Natural killer cell (primary cell): ENCODE measurements at regions not wholly inside any gene's neighbourhood (a gene's known extent, or its start where the extent isn't known, plus 50 kb on each side); places are given as distances from the start of the nearest gene placed in this dataset.

ENCODE experiments used
- ATAC-seq, 3 donors: fragments of 150-1000 bp in 2 of 3; fragments of 200-7000 bp in 1 of 3; cut with Tn5 transposase; 1 replicate in 1 of 3; 2 replicates in 2 of 3; pipeline ENCODE4 v1.10.0; 2021; ENCODE audit warnings: mild to moderate bottlenecking in 2 of 3, moderate library complexity in 2 of 3
- DNase-seq, 2 donors: peaks; one replicate each; pipeline versions ENCODE4 v3.0.0 to v3.0.0-alpha.2; 2013 to 2021; ENCODE audit warnings: mixed read lengths in 1 of 2
- H3K27ac ChIP-seq: one replicate; pipeline ENCODE4 v1.5.1; 2013; ENCODE audit warnings: mild to moderate bottlenecking, low read length
- H3K27me3 ChIP-seq: one replicate; pipeline ENCODE4 v1.6.1; 2013; ENCODE audit warnings: low read length; ENCODE audit not compliant: control insufficient read depth, insufficient read depth
- H3K36me3 ChIP-seq: one replicate; pipeline ENCODE4 v1.6.1; 2013; ENCODE audit warnings: low read length; ENCODE audit not compliant: control insufficient read depth, insufficient read depth
- H3K4me1 ChIP-seq: one replicate; pipeline ENCODE4 v1.6.1; 2013; ENCODE audit warnings: low read length; ENCODE audit not compliant: control insufficient read depth, insufficient read depth
- H3K4me3 ChIP-seq: one replicate; pipeline ENCODE4 v1.5.1; 2013; ENCODE audit warnings: low read length
- H3K9me3 ChIP-seq: one replicate; pipeline ENCODE4 v1.6.1; 2013; ENCODE audit warnings: low read length; ENCODE audit not compliant: control insufficient read depth, insufficient read depth
- H3K27ac Mint-ChIP-seq, 2 donors: one replicate each; pipeline ENCODE4 v1.8.0; 2022; ENCODE audit warnings: mild to moderate bottlenecking in 2 of 2, mixed read lengths in 2 of 2, moderate library complexity in 1 of 2
- H3K27me3 Mint-ChIP-seq, 2 donors: one replicate each; pipeline ENCODE4 v1.8.0; 2022; ENCODE audit warnings: low read depth in 2 of 2, mixed read lengths in 2 of 2
- H3K36me3 Mint-ChIP-seq: one replicate; pipeline ENCODE4 v1.8.0; 2022; ENCODE audit warnings: mixed read lengths
- H3K4me1 Mint-ChIP-seq, 2 donors: one replicate each; pipeline ENCODE4 v1.8.0; 2022; ENCODE audit warnings: mixed read lengths in 2 of 2
- H3K4me3 Mint-ChIP-seq: one replicate; pipeline ENCODE4 v1.8.0; 2022; ENCODE audit warnings: mild to moderate bottlenecking, moderate library complexity, mixed read lengths
- H3K9me3 Mint-ChIP-seq, 2 donors: one replicate each; pipeline ENCODE4 v1.8.0; 2022; ENCODE audit warnings: mixed read lengths in 2 of 2
- WGBS: methylation state at CpG from one replicate; pipeline ENCODE4 v1.1.7; 2013; ENCODE audit warnings: missing lambda C conversion rate; ENCODE audit not compliant: insufficient coverage; 5-methylcytosine and 5-hydroxymethylcytosine counted together
- intact Hi-C: fragments of 100-400 bp; cut with micrococcal nuclease; formaldehyde crosslinking; loops from one replicate; pipeline ENCODE4 v1.14.2; 2022
- TF ChIP-seq, protein P1 (sequence below): fragments of 200-600 bp; IDR thresholded peaks from one replicate; pipeline ENCODE4 v1.8.0; 2022; ENCODE audit warnings: antibody characterized with exemption

GRCh38 chr1:25072461-25072860, 142.4 kb upstream of the RUNX3 start:
- Mint-ChIP-seq H3K9me3 (no peaks in the 10 kb centered on the region), H3K27ac (no peak overlapping the region), H3K36me3 (no peaks in the 10 kb centered on the region), H3K27me3 (peaks cover 27 to 44% of the 10 kb centered on the region in 2 donors), H3K4me3 (no peak overlapping the region), H3K4me1 (peaks cover 0 to 10% of the 10 kb centered on the region in 2 donors)
- no peak overlapping the region for H3K4me3 ChIP-seq
- H3K36me3 ChIP-seq, result no peaks in the 10 kb centered on the region
- no peak overlapping the region for H3K27ac ChIP-seq
- DNase-seq (no peak), ATAC-seq (no peak)
- intact Hi-C loops, result no loop called here
- H3K4me1 ChIP-seq, result peaks cover 23% of the 10 kb centered on the region
- no peaks in the 10 kb centered on the region for H3K9me3 ChIP-seq
- TF ChIP-seq, protein P1, sequence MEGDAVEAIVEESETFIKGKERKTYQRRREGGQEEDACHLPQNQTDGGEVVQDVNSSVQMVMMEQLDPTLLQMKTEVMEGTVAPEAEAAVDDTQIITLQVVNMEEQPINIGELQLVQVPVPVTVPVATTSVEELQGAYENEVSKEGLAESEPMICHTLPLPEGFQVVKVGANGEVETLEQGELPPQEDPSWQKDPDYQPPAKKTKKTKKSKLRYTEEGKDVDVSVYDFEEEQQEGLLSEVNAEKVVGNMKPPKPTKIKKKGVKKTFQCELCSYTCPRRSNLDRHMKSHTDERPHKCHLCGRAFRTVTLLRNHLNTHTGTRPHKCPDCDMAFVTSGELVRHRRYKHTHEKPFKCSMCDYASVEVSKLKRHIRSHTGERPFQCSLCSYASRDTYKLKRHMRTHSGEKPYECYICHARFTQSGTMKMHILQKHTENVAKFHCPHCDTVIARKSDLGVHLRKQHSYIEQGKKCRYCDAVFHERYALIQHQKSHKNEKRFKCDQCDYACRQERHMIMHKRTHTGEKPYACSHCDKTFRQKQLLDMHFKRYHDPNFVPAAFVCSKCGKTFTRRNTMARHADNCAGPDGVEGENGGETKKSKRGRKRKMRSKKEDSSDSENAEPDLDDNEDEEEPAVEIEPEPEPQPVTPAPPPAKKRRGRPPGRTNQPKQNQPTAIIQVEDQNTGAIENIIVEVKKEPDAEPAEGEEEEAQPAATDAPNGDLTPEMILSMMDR, result no peak
- no peaks in the 10 kb centered on the region for H3K27me3 ChIP-seq
- WGBS, result 92% methylated on average over 5 of the region's 5 CpGs

DNA sequence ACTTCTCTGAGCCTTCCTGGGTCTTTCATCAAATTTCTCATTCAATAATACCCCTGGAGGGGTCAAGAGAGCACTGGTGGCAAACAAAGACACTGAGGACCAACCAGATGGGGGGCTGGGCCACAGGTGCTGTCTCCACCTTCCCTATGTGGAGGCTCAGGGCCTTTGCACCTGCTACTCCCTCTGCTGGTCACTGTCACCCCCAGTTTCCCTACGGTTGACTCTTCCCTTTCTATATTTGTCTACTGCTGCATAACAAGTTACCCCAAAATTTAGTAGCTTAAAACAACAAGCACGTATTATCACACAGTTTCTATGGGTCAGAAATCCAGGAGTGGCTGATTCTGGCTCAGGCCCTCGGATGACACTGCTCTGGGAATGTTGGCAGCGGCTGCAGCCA, 138.8 kb upstream of the RUNX3 start:
- Histone ChIP-seq H3K4me3 (no peak overlapping the region), H3K27ac (no peak overlapping the region), H3K4me1 (peaks cover 54% of the 10 kb centered on the region), H3K27me3 (no peaks in the 10 kb centered on the region), H3K36me3 (no peaks in the 10 kb centered on the region), H3K9me3 (no peaks in the 10 kb centered on the region)
- intact Hi-C loops, result no loop called here
- Mint-ChIP-seq H3K36me3 (no peaks in the 10 kb centered on the region), H3K9me3 (no peaks in the 10 kb centered on the region), H3K27me3 (peaks cover 24 to 31% of the 10 kb centered on the region in 2 donors), H3K4me1 (peaks cover 34 to 46% of the 10 kb centered on the region in 2 donors), H3K4me3 (no peak overlapping the region), H3K27ac (no peak overlapping the region)
- 93% methylated on average over 4 of the region's 4 CpGs for WGBS
- ATAC-seq, result no peak
- DNase-seq, result peak in 1 of 2 donors; percentile 36
- TF ChIP-seq, protein P1, result no peak

DNA sequence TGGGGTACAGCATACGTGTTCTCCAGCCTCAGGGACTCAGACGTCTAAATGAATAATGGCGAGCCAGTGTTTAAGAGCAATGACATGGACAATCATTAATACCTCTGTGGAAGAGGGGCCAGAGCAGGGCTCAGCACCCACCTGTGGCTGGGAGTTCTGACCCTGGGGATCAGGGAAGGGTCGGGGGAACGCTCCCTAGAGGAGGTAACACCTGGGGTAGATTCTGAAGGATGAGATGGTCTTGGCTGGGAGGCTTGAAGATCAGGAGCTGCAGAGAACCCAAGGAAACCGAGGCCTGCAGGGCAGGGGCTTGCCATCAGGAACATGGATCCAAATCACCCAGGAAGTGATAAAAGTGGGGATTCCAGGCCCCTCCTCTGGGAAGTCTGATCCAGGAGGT, 138.2 kb upstream of the RUNX3 start:
- 96% methylated on average over 6 of the region's 6 CpGs for WGBS
- no peak overlapping the region for H3K4me3 ChIP-seq
- Mint-ChIP-seq H3K36me3 (no peaks in the 10 kb centered on the region), H3K9me3 (no peaks in the 10 kb centered on the region), H3K27me3 (peaks cover 25 to 27% of the 10 kb centered on the region in 2 donors), H3K27ac (no peak overlapping the region), H3K4me1 (peaks cover 40 to 51% of the 10 kb centered on the region in 2 donors), H3K4me3 (peak overlapping the region; percentile 48)
- TF ChIP-seq, protein P1, result no peak
- no peak overlapping the region for H3K27ac ChIP-seq
- peaks cover 57% of the 10 kb centered on the region for H3K4me1 ChIP-seq
- no peaks in the 10 kb centered on the region for H3K27me3 ChIP-seq
- intact Hi-C loops, result no loop called here
- H3K36me3 ChIP-seq, result no peaks in the 10 kb centered on the region
- DNase-seq (no peak), ATAC-seq (no peak)
- no peaks in the 10 kb centered on the region for H3K9me3 ChIP-seq

DNA sequence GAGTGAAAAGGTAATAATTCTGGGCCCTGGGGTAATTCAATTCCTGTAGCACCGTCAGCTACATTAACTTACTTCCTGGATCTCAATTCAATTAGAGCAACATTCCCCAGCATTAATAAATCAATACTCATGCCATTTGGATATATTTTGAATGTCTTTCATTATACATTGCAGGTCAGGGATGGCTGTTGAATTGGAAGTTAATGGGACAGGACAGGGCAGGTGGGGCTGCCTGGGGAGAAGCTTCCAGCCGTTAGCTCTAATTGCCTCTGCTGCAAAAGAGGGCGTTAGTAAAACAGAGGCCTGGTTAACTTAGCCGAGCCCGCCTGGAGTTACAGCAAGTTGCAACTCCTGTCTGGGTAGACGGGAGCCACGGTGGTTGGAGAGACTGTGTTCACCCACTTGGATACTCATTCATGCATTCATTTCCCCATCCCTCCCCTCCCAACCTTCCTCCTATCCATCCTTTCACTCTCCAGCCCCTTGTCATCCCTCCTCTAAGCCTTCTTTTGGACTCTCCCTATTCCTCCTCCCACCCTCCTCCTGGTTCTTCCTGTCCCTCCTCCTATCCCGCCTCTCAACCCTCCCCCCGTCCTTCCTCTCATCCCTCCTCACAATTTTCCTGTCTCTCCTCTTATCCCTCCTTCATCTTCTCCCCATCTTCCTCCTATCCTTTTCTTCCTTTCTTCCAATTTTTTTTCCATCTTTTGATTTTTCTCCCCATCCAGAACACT, 137.6 kb upstream of the RUNX3 start:
- Histone ChIP-seq H3K9me3 (no peaks in the 10 kb centered on the region), H3K36me3 (no peaks in the 10 kb centered on the region), H3K27me3 (no peaks in the 10 kb centered on the region), H3K4me1 (peaks cover 64% of the 10 kb centered on the region), H3K27ac (no peak overlapping the region), H3K4me3 (no peak overlapping the region)
- H3K9me3 Mint-ChIP-seq, result no peaks in the 10 kb centered on the region
- intact Hi-C loops, result no loop called here
- peak overlapping the region; percentile 48 for H3K4me3 Mint-ChIP-seq
- H3K36me3 Mint-ChIP-seq, result no peaks in the 10 kb centered on the region
- peaks cover 27 to 28% of the 10 kb centered on the region in 2 donors for H3K27me3 Mint-ChIP-seq
- H3K4me1 Mint-ChIP-seq, result peaks cover 40 to 57% of the 10 kb centered on the region in 2 donors
- H3K27ac Mint-ChIP-seq, result no peak overlapping the region
- TF ChIP-seq, protein P1, result no peak
- WGBS, result 97% methylated on average over 9 of the region's 9 CpGs
- no peak for ATAC-seq
- DNase-seq, result no peak
